Right atrium auricular region (tissue), 2 donors: ENCODE measurements at regions not wholly inside any gene's neighbourhood (a gene's known extent, or its start where the extent isn't known, plus 50 kb on each side); places are given as distances from the start of the nearest gene placed in this dataset.

Experiments
- DNase-seq: peaks from one replicate; pipeline ENCODE4 v3.0.0-alpha.2; 2019; ENCODE audit warnings: low spot score
- H3K27ac ChIP-seq, 2 donors: fragments of 200-600 bp; sonication (generic); 1 replicate in 1 of 2; 2 replicates in 1 of 2; pipeline ENCODE4 v1.5.1; 2016 to 2019
- H3K27me3 ChIP-seq, 2 donors: fragments of 200-600 bp; sonication (generic); one replicate each; pipeline versions ENCODE4 v1.5.1 to v1.6.0; 2017 to 2019
- H3K36me3 ChIP-seq: fragments of 200-600 bp; sonication (generic); one replicate; pipeline ENCODE4 v1.5.1; 2016
- H3K4me1 ChIP-seq, 2 donors: fragments of 200-600 bp; sonication (generic); one replicate each; pipeline versions ENCODE4 v1.5.1 to v1.6.0; 2017 to 2019
- H3K4me3 ChIP-seq, 2 donors: fragments of 200-600 bp; sonication (generic); 1 replicate in 1 of 2; 2 replicates in 1 of 2; pipeline ENCODE4 v1.5.1; 2017 to 2019; ENCODE audit warnings: mild to moderate bottlenecking in 1 of 2, moderate library complexity in 1 of 2
- H3K9me3 ChIP-seq, 2 donors: fragments of 200-600 bp; sonication (generic); one replicate each; pipeline ENCODE4 v1.5.1; 2019
- CTCF ChIP-seq, 2 donors: fragments of 200-600 bp; sonication (generic); IDR thresholded peaks; one replicate each; pipeline ENCODE4 v1.5.1; 2019; ENCODE audit warnings: antibody characterized with exemption in 2 of 2

- no peak overlapping the region for H3K4me3 ChIP-seq
- DNase-seq, result no peak
- TF ChIP-seq CTCF (IDR thresholded peaks at IDR 0.05), result no peak
- H3K27ac ChIP-seq, result no peak overlapping the region
- H3K4me1 ChIP-seq, result no peaks in the 10 kb centered on the region
- no peaks in the 10 kb centered on the region for H3K36me3 ChIP-seq
- no peaks in the 10 kb centered on the region for H3K27me3 ChIP-seq
- no peaks in the 10 kb centered on the region for H3K9me3 ChIP-seq
These were observed 347.8 kb downstream of the PTEN start for GRCh38 chr10:88211230-88211629.

- Histone ChIP-seq H3K27me3 (no peaks in the 10 kb centered on the region), H3K9me3 (no peaks in the 10 kb centered on the region), H3K4me3 (no peak overlapping the region), H3K4me1 (no peaks in the 10 kb centered on the region), H3K27ac (no peak overlapping the region), H3K36me3 (no peaks in the 10 kb centered on the region)
- no peak for TF ChIP-seq CTCF (IDR thresholded peaks at IDR 0.05)
- DNase-seq, result no peak
These were observed 348.6 kb downstream of the PTEN start for GRCh38 chr10:88212069-88212468.

GRCh38 chr10:88213065-88213605 lies 349.7 kb downstream of the PTEN start:
- Histone ChIP-seq H3K9me3 (no peaks in the 10 kb centered on the region), H3K36me3 (no peaks in the 10 kb centered on the region), H3K27ac (no peak overlapping the region), H3K4me3 (no peak overlapping the region), H3K4me1 (no peaks in the 10 kb centered on the region), H3K27me3 (no peaks in the 10 kb centered on the region)
- no peak for DNase-seq
- no peak for TF ChIP-seq CTCF (IDR thresholded peaks at IDR 0.05)

GRCh38 chr10:88216976-88217375 lies 353.6 kb downstream of the PTEN start:
- Histone ChIP-seq H3K4me1 (no peaks in the 10 kb centered on the region), H3K4me3 (no peak overlapping the region), H3K36me3 (no peaks in the 10 kb centered on the region), H3K9me3 (no peaks in the 10 kb centered on the region), H3K27ac (no peak overlapping the region), H3K27me3 (no peaks in the 10 kb centered on the region)
- no peak for TF ChIP-seq CTCF (IDR thresholded peaks at IDR 0.05)
- DNase-seq, result no peak

GRCh38 chr10:88218362-88218761 lies 354.9 kb downstream of the PTEN start:
- H3K27ac ChIP-seq, result no peak overlapping the region
- no peak overlapping the region for H3K4me3 ChIP-seq
- no peaks in the 10 kb centered on the region for H3K36me3 ChIP-seq
- no peaks in the 10 kb centered on the region for H3K27me3 ChIP-seq
- TF ChIP-seq CTCF (IDR thresholded peaks at IDR 0.05), result no peak
- no peak for DNase-seq
- H3K9me3 ChIP-seq, result no peaks in the 10 kb centered on the region
- H3K4me1 ChIP-seq, result no peaks in the 10 kb centered on the region

- no peaks in the 10 kb centered on the region for H3K27me3 ChIP-seq
- no peak for DNase-seq
- H3K27ac ChIP-seq, result no peak overlapping the region
- no peak overlapping the region for H3K4me3 ChIP-seq
- no peak for TF ChIP-seq CTCF (IDR thresholded peaks at IDR 0.05)
- no peaks in the 10 kb centered on the region for H3K4me1 ChIP-seq
- H3K36me3 ChIP-seq, result no peaks in the 10 kb centered on the region
- H3K9me3 ChIP-seq, result no peaks in the 10 kb centered on the region
These were observed 356.3 kb downstream of the PTEN start for GRCh38 chr10:88219753-88220152.
